NCI-H2196 treated with DMSO at 0.1 percent for 48 hours (cell line): ENCODE measurements at regions not wholly inside any gene's neighbourhood (a gene's known extent, or its start where the extent isn't known, plus 50 kb on each side); places are given as distances from the start of the nearest gene placed in this dataset.
"Not testable (repeated sequence)": the region's sequence is repeated elsewhere in the genome, so short reads cannot be mapped to it uniquely, and the experiment has no call there.

Experiments
- DNase-seq: peaks from one replicate; lab custom pipeline; 2025; ENCODE audit not compliant: unreplicated experiment; lab: John Stamatoyannopoulos, UW

DNA sequence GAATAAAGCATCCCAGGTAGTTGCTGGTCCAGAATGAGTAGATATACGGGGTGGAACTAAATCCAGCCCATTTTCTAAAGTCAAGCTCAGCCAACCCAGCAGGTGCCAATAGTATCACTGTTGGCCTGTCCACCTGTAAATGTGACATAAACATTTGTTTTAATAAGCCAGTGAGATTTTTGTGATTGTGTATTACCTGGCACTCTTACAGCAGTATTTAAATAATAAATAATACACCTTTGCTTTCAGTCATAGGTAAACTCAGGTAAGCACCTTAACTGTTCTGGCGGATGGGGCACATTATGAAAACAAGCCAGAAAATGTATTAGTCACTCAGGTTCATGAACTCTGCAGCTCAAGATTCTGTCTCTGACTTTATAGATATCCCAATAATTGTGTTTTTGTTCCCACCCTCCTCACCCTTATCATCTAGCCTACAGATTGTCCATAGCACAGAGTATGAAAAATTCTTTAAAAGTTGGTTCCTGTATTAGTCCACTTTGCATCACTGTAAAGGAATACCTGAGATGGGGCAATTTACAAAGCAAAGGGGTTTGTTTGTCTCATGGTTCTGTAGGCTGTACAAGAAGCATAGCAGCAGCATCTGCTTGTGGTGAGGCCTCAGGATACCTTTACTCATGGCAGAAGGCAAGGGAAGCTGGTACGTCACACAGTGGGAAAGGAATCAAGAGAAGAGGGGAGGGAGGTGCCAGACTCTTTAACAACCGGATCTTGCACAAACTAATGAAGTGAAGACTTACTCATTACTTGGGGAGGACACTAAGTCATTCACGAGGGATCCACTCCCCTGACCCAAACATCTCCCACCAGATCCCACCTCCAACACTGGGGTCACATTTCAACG is 73.0 kb upstream of the CYRIA start:
- DNase-seq: no peak

DNA sequence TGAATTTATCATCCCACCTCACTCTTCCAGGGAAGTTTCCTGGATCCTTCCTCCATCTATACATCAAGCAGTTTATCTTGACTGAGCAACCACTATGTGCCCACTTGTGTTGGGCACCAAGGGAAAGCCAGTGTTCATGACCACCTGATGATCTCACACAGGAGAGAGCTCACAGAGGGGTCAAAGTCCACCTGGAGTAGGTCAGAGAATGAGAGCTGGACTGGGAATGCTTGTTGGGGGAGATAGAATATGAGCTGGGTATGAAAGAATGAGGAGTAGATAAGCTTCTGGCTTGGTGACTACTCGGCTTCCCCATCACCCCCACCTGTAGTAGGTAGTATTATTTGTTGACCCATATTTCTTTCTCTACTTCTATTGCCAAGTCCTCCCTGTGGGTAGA is 72.2 kb upstream of the CYRIA start:
- no peak for DNase-seq

GRCh38 chr2:16736633-16737032 is 71.0 kb upstream of the CYRIA start:
- DNase-seq: no peak

DNA sequence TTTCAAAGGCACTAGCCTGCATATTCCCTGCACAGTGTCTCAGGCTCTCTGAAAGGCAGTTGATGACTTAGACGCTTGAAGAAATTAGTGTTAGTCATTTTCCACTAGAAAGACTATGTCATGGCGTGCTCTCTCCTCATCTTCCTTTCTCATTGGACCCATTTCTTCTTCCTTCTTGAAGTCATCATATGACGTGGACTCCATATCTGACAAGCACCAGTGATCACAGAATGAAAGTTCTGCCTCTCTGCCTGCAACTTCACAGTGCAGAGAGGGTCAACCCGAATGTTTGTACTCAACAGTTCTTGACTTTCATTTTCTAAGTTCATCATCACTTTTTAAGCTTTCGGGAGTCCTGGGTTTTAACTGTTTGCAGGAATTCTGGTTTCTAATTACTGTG is 63.7 kb upstream of the CYRIA start:
- no peak for DNase-seq

GRCh38 chr2:16728351-16729136 is 62.9 kb upstream of the CYRIA start:
- no peak for DNase-seq

DNA sequence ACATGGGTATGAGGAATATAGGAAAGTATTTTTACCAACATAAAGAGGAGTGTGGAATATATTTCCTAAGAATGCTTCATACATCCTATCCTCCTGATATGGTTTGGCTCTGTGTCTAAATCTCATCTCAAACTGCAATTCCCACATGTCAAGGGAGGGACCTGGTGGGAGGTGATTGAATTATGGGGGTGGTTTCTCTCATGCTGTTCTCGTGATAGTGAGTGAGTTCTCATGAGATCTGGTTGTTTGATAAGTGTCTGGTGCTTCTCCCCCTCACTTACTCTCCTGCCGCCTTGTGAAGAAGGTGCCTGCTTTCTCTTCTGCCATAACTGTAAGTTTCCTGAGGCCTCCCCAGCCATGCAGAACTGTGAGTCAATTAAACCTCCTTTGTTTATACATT is 62.2 kb upstream of the CYRIA start:
- DNase-seq: not testable (repeated sequence)

- DNase-seq: no peak
These were observed 61.6 kb upstream of the CYRIA start for GRCh38 chr2:16727256-16727655.

DNA sequence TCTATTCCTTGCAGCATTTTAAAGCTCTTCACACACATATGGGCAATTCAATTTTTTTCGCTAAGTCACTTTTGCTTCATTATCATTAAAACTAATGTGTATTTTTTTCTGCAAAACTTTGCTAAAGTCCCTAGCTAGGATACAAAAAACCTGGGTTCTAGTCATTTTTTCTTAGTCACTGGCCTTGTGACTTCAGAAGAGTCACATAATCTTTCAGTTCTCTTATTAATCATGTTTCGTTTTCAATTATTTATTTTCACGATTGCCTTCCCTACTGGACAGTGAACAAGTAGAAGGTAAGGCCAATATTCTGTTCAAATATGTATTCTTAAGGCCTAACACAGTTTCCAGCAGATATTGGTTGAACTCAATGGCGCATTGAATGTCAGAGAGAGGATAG is 60.9 kb upstream of the CYRIA start:
- DNase-seq: no peak

- no peak for DNase-seq
These were observed 60.5 kb upstream of the CYRIA start for GRCh38 chr2:16726147-16726546.

DNA sequence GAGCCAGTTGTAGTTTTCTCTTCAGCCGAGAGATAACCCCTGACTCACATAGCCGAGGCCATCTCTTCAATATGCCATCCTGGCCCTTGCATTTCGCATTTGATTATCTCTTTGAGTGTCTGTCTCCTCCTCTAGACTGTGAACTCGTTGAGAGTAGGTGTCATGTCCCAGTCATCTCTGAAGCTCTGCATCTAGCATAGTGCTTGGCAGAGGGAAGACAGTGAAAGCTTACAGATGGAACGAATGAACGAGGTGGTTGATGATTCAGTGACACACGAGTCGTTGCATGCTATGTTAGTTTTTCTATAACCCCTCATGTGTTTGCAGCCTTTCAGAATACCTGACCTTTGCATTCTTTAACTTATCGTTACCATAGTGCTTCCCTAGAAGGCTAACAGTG is 59.9 kb upstream of the CYRIA start:
- no peak for DNase-seq

GRCh38 chr2:16722677-16723076 is 57.0 kb upstream of the CYRIA start:
- DNase-seq: no peak

DNA sequence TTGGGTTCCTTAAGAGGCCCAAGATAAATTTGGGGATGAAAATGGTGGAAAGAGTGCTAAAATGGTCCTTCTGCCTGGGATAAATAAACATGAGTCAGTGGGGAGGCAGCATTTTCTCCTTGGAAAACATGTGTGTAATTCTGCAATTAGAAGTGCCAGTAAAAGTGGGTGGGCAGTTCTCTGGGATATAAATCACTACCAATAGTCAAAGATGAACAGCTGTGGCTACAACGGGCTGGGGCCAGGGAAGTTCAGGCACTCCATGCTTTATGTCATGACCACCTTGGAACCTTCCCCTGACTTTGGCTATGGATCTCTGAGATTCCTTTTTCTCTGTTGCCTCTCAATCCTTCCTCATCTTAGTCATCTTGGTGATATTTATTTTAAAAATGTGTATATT is 56.5 kb upstream of the CYRIA start:
- no peak for DNase-seq

DNA sequence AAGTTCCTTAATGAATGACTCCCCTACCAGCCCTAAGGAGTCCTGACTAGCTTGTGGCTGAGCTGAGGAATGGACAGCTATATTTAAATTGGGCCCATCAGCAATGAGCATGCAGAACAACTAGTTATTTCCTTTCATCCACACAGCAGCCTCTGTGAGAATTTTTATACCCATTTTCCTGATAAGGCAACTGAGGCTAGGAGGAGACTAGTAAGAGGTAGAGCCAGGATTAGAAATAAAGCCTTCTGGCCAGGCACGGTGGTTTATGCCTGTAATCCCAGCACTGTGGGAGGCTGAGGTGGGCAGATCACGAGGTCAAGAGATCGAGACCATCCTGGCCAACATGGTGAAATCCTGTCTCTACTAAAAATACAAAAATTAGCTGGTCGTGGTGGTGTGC is 55.9 kb upstream of the CYRIA start:
- DNase-seq: not testable (repeated sequence)

- DNase-seq: not testable (repeated sequence)
These were observed 55.1 kb upstream of the CYRIA start for GRCh38 chr2:16720737-16721136.

GRCh38 chr2:16719485-16719808 is 53.8 kb upstream of the CYRIA start:
- no peak for DNase-seq

- no peak for DNase-seq
These were observed 53.2 kb upstream of the CYRIA start for GRCh38 chr2:16718576-16719484.

- DNase-seq: no peak
These were observed 51.8 kb upstream of the CYRIA start for GRCh38 chr2:16717477-16717876.

DNA sequence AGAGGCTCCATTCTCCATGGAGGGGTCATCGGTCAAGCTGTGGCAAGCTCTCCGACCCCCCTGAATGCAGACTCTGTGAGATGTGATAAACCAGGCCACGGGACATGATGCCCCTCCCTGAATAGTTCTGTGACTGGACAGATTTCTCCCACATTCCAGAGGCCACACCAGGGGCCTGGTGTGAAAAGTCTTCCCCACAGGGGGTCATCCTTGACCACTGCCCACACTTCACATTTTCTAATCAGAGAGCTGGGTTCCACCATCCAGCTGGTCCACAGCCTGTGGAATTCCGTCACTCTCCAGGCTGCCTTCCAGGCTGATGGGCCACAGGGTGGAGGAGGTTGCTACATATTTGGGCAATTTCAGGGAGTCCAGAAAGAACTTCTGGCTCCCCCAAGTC is 51.3 kb upstream of the CYRIA start:
- DNase-seq: no peak

GRCh38 chr2:16716024-16716423 is 50.4 kb upstream of the CYRIA start:
- no peak for DNase-seq
